Esophagus mucosa (tissue), 1 donor: ENCODE measurements at regions not wholly inside any gene's neighbourhood (a gene's known extent, or its start where the extent isn't known, plus 50 kb on each side); places are given as distances from the start of the nearest gene placed in this dataset.
"Not testable (repeated sequence)": the region's sequence is repeated elsewhere in the genome, so short reads cannot be mapped to it uniquely, and the experiment has no call there.

Experiments
- ATAC-seq: fragments of 200-7000 bp; cut with Tn5 transposase; one replicate; pipeline ENCODE4 v1.9.1; 2020
- donor health status: DM: yes; HTN: yes; CAD: no.

DNA sequence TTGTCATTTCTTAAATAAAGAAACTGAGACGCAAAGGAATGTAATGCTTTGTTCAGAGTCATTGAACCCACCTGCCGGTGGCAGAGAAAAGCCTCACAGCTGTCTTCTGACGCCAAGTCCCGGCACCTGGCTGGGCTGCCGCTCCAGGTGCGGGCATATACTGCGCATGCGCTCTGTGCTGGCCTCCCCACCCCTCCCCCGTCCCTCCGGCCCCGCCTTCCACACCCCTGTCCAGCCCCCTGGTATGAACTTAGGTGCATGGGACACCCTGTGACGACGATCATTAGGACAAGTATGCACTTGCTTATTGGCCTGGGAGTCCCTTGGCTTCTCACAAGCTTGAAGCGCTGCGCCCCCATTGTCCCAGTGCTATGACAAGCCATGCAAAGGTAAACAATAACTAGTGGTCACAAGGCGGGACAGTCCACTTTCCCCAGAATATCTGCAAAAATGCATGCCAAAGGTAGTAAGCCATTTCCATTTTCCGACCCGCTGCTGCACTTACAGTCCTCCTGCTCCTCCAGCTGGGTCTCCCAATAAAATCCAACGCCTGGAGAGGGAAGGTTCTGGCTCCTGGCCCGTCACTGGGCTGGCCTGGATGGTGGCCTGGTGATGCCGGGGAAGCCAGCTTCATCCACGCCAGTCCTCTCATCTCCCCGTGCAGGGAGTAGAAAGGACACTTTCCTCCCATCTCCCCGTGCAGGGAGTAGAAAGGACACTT lies 100.4 kb downstream of the PSMG1 start:
- ATAC-seq = peak; percentile 71

DNA sequence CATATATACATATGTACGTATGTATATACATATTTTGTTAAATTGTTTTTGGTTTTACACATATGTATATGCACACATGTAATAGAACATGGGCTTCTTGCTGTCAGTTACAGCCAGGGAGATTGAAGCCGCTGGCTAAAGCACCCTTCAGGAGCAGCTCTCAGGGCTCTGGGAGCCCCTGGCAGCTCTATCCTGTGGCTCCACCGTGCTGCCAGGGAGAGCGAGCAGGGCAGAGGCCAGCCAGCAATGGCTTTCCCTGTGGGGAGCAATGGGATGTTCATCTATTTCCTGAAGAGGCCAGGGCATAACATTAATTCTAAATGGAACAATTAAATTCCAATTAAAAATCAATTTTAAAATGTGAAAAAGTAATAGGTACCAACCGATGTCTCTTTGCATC lies 102.9 kb downstream of the PSMG1 start:
- ATAC-seq = no peak

DNA sequence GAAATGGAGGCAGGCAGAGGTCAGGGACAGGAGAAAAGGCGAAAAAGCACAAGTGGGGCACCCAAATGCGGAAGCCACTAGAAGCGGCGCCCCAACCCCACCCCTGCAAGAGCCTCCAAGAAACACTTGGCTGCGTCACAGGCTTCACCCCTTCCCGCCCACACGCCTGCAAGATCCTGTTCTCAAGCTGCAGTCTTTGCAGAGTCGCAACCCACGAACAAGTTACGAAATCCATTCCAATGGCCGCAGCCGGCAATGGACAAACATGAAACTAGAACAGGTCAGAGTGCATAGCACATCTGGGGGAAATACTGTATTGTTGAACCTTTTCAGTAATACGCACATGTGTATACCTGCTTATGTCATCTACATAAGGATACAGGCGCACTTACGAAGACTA lies 103.6 kb downstream of the PSMG1 start:
- peak; percentile 31 for ATAC-seq

DNA sequence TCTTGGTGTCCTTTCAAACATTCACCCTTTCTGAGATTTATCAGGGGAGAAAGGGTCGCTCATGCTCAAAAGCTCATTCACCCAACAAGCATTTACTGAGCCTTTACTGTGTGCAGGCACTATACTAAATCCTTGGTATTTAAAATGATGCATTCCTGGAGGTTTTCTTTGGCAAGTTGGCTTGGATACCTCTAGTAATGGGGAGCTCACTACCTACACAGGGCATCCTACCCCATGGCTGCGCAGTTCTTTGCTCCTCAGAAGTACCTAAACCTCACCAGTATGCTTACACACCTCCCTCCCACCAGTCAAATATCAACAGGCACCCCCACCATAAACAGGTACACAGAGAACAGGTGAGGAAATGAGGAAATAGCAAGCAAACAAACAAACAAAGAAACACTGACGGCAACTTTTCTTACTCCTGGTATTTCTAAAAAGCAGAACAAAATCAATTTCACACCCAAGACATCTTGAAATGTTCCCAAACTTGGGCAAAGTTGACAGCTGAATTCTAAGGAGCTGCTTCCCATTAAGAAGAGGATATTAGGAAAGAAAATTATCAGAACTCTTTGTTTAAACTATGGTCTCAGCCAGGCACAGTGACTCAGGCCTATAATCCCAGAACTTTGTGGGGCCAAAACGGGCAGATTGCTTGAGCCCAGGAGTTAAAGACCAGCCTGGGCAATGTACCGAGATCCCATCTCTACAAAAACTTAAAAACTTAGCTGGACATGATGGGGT lies 104.8 kb downstream of the PSMG1 start:
- ATAC-seq = no peak

DNA sequence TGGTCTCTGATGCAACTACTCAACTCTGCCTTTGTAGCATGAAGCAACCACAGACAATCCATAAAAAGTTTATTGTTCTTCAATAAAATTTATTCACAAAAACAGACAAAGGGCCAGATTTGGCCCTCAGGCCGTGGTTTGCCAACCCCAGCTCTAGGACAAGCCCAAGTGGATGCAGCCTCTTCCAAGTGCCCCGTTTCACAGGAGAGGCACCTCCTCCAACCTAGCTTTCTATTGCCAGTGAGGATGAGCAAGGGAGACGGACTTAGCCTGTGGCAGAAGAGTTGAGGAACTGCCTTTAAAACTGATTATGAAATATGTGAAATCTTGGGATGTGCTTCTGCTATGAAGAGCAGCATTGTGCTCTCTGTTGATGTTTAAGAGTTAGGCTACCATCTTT lies 105.4 kb downstream of the PSMG1 start:
- ATAC-seq = no peak

DNA sequence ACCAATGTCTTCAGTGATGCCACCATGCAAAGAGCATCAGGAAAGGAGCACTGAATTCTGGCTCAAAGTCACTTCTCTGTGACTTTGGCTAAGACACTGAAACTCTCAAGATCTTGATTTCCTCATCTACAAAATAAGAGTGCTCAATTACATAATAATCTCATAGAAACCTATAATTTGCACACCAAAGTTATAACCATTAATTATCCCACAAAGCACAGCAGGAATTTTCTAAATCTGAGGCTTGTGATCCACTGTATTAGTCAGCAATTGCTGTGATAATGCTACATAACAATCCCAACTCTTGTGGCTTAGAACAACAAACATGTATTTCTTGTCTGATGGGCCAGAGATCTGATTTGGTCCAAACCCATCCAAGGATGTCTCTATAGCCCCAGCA lies 108.7 kb downstream of the PSMG1 start:
- no peak for ATAC-seq

DNA sequence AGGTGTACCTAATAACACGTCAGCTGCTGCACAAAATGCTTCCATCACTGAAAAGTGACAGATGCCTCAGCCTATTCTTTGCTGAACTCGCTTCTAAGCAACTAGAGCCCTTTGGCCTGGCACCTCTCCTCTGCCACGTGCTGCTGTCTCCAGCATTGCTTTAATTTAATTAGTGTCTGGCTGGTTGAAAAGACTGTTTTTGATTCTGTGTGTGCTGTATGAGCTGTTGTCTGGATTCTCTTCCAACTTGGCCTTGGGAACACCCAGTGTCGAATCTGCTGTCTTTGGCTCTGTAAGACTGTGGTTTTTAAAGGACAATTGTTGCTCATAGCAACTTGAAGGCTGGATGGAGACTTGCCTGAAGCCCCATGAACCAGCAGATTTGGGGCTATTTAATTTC lies 109.5 kb downstream of the PSMG1 start:
- no peak for ATAC-seq

DNA sequence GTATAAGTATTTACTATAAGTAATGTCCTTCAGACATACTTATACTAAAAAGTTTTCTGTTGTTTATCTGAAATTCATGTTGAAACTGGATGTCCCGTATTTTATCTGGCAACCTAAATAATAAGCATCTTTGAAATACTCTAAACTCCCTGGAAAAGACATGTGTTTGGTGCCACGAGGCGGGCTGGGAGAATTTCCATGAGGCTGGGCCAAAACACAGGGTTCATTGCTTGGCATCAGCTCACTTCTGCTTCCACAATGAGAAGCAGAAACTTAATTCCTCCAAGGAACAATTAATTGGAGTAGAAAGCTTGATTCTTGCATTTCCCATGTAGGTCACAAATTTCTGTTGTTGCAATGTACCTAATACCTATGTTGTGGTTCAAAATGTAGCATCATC lies 110.2 kb downstream of the PSMG1 start:
- ATAC-seq = no peak

DNA sequence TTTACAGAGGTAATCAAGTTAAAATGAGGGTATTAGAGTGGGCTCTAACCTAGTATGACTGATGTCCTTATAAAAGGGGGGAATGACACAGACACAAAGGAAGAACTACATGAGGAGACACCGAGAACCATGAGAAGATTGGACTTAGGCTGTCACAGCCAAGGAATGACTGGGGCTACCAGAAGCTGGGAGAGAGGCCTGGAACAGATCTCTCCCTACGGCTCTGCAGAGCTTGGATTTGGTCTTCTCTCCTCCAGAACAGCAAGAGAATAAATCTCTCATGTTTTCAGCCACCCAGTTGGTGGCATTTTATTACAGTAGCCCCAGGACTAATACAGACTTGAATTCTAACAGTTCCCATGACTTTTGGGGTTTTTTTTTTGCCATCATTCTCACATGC lies 110.8 kb downstream of the PSMG1 start:
- no peak for ATAC-seq

DNA sequence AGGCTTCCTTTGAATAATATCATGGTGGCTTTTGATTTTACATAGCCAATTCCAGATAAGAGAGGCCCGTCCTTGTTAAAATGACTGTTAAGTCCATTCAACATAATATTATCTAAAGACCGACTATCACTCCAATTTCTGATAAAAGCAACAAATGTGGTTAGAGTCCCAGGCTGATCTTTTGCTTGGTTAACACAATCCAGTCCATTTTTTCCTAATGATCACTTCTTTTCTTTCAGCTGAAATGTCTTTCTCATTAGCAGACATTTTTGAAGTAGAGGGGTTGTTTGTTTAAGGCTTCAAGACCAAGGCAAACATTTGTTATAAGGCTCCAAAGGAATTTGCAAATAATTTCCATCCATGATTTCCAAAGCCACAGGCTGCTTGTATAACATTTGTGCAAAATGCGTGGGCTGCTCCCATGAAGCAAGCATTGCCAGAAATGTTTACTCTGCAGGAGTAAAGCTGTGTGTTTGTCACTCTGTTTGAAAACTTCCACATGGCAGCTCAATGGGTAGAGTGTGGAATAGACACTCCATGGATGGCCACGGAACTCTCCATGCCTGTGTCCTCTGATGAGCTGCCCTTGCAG lies 111.5 kb downstream of the PSMG1 start:
- ATAC-seq = no peak

DNA sequence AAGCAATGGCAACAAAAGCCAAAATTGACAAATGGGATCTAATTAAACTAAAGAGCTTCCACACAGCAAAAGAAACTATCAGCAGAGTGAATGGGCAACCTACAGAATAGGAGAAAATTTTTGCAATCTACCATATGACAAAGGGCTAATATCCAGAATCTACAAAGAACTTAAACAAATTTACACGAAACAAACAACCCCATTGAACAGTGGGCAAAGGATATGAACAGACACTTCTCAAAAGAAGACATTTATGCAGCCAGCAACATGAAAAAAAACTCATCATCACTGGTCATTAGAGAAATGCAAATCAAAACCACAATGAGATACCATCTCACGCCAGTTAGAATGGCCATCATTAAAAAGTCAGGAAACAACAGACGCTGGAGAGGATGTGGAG lies 113.4 kb downstream of the PSMG1 start:
- not testable (repeated sequence) for ATAC-seq

DNA sequence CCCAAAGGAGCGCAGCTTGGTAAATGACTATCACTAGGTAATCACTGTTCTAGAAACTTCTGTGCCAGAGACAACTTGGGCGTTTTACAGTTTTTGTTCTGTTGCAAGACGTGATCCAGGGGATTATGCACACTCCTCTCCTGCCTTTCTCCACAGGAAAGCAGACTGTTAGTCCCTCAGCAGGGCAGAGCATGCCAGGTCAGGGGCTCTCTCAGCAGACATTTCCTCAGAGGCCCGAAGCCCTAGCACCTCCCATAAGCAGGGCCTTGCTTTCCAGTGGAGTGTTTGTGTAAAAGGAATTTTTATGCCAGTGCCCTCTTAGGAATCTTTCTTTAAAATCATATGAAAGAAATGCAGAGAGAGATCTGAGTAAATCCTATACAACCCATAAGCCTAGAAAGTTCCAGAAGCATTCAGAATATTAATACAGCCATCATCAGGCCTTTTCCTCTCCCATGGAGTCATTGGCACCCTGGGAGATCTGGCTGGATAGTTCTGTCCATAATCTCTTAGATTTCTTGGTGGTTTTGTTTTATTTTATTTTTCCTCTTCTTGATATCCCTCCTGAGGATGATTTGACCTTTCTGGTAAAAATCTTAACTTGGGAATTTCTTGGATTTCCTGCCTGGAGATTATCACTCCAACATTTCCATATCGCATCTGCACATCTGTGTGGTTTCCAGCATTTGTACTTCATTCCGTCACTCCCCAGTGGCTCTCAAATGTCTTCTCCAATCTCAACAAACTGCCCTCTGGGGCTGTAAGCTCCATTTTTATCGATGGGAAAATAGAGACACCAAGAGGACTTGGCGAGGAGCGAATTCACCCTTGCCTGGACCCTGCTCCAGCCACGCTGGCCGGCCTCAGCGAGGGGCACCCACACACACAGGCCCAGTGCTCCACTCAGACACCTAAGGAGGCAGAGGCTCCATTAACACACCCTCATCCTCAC lies 116.1 kb downstream of the PSMG1 start:
- no peak for ATAC-seq

DNA sequence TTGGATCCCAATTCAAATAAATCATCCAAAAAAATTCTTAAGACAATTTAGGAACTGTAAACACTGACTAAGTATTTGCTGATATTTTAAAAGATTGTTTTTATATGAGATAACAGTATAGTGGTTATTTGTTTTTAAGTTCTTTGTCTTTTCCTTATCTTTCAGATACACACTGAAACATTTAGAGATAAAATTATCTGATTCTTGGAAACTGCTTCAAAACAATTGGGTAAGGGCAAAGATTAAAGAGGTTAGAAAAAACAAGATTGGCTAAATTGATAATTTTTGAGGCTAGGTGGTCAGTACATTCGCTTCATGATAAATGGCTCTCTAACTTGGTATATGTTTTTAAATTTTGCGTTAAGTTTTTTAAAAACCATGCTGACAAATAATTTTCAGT lies 117.3 kb downstream of the PSMG1 start:
- ATAC-seq = no peak

DNA sequence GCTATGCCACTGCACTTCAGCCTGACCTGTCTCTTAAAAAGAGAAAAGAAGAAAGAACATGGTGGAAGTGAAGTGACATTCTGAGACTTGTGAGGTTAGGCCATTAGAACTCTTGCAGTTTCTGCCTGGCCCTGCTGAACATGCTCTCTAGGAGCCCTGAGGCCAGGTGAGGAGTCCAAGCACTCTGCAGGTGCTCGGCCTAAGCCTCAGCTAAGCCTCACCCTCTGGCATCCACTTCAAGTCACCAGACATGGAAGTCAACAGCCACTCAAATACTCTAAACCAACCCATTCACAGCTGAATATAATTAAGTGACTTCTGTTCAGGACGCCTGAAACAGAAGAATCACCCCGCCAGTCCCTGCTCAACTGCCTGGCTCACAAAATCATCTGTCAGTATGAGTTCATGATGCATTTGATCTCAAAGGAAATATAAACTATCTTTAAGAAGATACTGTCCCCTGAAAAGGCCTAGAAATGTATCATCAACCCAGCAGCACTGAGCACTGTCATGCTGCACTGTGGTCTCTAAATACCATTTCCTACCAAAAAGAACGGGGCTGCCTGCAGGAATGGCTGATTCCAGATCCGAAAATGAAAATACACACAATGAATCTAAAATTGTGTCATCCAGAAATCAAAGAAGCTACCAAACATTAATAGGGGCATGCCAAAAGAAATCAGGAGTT lies 118.8 kb downstream of the PSMG1 start:
- ATAC-seq = no peak

DNA sequence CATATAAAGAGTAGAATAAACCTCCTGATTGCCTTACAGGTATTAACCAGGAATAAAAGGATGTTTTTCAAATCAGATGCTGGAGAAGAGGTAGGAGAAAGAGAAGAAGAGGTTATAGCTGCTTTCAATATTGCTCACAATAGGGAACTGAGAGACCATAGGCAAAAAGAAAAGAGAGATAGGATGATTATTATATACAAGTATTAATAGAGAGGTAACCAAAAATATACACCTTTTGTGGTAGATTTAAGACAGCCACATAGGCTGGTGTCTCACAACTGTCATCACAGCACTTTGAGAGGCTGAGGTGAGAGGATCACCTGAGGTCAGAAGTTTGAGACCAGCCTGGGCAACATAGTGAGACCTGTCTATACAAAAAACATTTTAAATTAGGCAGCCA lies 119.7 kb downstream of the PSMG1 start:
- no peak for ATAC-seq

DNA sequence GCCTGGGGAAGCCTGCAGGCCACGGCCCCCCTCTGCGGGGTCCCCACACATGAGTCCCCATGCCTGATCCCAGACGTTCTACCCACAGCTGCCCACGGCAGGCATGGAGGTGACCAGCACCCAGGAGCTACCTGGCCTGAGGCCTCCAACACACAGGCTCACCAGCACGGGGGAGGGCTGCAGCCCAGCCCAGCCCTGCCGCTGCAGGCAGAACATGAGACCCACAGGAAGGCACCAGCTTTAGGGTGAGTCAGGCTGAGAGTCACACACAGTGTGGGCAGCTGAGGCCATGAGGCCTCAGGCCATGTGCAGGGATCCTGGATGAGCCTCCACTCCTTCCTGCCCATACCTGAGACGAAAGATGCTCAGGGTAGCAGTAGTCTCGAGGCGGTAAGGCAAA lies 121.1 kb downstream of the PSMG1 start:
- ATAC-seq = peak; percentile 15

DNA sequence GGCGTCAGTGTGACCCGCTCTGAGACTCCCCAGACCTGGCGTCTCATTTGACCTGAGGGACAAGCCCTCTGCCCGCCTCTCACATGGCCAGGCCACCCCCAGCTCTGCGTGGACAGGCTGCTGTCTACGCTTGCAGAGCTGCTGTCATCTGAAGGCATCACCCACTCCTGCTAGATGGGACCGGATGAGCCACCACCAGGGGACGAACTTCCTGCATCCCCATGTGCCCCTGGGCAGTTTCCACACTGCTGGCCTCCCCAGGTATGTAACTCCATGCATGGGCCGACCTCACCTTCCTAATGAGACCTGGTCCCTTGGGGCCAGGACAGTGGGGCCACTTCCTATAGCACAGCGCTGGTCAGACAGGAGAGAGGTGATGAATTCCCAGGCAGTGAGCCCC lies 121.5 kb downstream of the PSMG1 start:
- ATAC-seq = peak; percentile 8

DNA sequence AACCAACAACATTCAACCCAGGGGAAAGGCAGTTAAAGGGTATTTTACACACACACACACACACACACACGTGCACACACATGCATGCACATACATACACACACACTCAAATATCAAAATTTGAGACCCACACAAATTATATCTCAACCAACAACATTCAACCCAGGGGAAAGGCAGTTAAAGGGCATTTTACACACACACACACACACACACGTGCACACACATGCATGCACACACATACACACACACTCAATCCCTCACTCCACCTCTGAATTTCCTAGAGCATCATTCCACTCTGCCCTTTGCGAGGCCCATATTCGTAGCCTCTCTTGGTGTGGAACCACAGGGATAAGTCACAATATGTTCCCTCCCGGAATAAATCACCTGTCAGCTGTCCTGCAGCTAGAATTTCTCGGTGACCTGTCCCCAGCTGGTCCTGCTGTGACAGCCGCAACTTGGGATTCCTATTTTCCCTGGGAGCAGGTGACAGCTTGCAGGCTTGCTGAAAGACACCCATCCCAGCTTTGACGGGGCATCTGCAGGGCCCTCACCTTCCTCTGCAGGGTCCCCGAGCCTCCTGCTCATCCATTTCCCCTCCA lies 122.7 kb downstream of the PSMG1 start:
- ATAC-seq = no peak

DNA sequence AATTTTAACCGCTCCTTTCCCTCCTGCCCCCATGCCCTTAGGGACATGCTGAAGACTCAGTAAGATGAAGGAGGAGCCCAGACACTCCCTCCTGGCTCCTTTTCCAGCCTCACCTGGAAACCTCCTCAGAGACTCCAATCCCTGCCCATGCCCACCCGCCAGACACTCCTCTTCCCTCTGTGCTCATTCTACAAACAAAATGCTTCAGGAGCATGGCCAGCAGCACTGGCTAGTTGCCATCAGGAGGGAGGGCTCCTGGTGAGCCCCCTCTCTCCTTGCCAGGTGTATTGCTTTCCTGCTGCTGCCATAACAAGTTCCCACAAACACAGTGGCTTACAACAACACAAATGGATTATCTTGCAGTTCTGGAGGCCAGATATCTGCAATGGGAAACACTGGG lies 126.1 kb downstream of the PSMG1 start:
- ATAC-seq = peak; percentile 49

DNA sequence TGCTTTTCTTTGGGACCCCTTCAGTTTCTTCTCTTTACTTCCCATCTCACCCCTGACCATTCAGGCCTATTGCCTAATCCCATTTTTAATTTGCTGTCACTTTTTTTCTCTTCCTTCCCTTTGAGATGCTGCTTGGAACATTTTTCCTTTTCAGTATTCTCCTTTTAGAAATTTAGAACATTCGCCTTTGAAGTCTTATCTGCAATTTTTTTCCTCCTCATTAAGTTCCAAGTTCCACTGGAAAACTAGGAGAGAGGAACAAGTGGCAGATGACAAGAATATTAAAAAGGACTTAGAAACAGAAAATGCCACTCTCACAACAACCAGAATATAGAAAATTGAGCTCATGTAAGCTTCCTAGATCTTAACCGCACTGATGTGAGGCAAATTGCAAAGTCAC lies 126.6 kb downstream of the PSMG1 start:
- ATAC-seq = no peak

DNA sequence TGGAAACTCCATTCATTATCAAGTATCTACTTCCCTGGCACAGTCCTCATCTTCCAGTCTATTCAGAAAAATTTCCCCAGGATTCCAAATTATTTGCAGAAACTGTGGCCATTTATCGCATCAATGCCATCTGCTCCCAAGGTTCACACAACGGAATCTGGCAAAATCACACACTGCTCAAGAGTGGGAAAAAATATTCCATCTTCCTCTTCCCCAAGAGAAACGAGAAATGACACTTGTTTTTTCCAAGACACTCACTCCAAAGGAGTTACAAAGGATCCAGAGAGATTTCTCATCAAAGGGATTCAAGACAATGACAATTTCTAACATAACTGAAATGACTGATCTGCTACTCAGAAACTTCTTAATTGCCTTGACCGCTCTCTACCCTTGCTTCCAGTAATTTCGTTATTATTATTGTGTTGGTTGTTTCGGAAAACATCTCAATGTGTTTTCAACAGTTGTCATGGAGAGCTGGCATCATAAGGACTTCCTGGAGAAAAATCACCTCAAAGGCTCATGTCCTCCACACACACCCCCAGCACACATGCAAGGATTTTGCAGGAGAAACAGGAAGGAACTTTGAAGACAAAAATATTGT lies 128.0 kb downstream of the PSMG1 start:
- ATAC-seq = no peak
